Liver (tissue), 3 donors: ENCODE measurements at regions not wholly inside any gene's neighbourhood (a gene's known extent, or its start where the extent isn't known, plus 50 kb on each side); places are given as distances from the start of the nearest gene placed in this dataset.

Experiments used
- CTCF ChIP-seq: fragments of 150-350 bp; IDR thresholded peaks from 2 replicates; pipeline ENCODE4 v1.5.1; 2017; ENCODE audit warnings: improper control_type of control experiment, low read depth, low read length; ENCODE audit not compliant: missing input control
- EGR1 ChIP-seq, 2 donors: IDR thresholded peaks; 2 replicates each; pipeline ENCODE4 v1.6.1; 2016 to 2018; ENCODE audit warnings: antibody characterized with exemption in 2 of 2, low read depth in 2 of 2
- donor health status: healthy.
- donor health status: healthy.

- TF ChIP-seq CTCF (no peak), EGR1 (IDR thresholded peaks at IDR 0.05; ENCODE audit: low read depth in 2 of 2) (no peak)
Measured at GRCh38 chr10:22468570-22469320, 123.4 kb downstream of the SPAG6 start.
